ENCODE measurements at regions not wholly inside any gene's neighbourhood (a gene's known extent, or its start where the extent isn't known, plus 50 kb on each side); places are given as distances from the start of the nearest gene placed in this dataset.

DNA sequence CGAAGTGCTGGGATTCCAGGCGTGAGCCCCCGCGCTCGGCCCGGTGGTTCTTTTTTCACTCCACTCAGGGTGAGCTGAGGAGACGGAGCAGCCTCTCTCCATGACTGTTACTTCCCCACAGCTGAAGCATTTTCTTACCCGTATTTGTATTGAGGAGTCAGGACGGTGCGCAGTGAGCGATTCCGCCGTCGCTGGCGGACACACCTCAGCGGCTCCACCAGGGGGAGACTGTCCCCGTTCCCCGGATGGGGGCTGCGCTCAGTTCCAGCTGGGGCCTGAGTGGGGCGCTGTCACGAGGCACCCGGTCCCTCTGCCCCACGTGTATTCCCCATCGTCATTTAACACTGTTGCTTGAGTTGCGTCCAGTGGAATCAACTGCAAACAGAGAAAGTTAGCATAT is 844.0 kb upstream of the FRG1 start:
- no peak for TF ChIP-seq GATA2 (IDR thresholded peaks at IDR 0.05; ENCODE audit: low read depth, low read length)
- no peak for TF ChIP-seq GATA3 (IDR thresholded peaks at IDR 0.05; ENCODE audit: low read depth, low read length)

All from SH-SY5Y (cell line).